ENCODE measurements at regions not wholly inside any gene's neighbourhood (a gene's known extent, or its start where the extent isn't known, plus 50 kb on each side); places are given as distances from the start of the nearest gene placed in this dataset.
"Not testable (repeated sequence)": the region's sequence is repeated elsewhere in the genome, so short reads cannot be mapped to it uniquely, and the experiment has no call there.

- DNase-seq (ENCODE audit: low spot score), result no peak
These were observed 717.9 kb upstream of the SLC8A1 start for GRCh38 chr2:41169744-41170143.

GRCh38 chr2:41170589-41170988, 718.7 kb upstream of the SLC8A1 start:
- no peak for DNase-seq (ENCODE audit: low spot score)

GRCh38 chr2:41180387-41180786, 728.5 kb upstream of the SLC8A1 start:
- DNase-seq (ENCODE audit: low spot score), result no peak

GRCh38 chr2:41182961-41183360, 731.1 kb upstream of the SLC8A1 start:
- no peak for DNase-seq (ENCODE audit: low spot score)

- DNase-seq (ENCODE audit: low spot score), result no peak
These were observed 735.7 kb upstream of the SLC8A1 start for GRCh38 chr2:41187376-41188122.

GRCh38 chr2:41194230-41194629, 742.3 kb upstream of the SLC8A1 start:
- DNase-seq (ENCODE audit: low spot score), result peak; percentile 50

- no peak for DNase-seq (ENCODE audit: low spot score)
These were observed 745.9 kb upstream of the SLC8A1 start for GRCh38 chr2:41197781-41198180.

GRCh38 chr2:41199334-41199733, 747.4 kb upstream of the SLC8A1 start:
- DNase-seq (ENCODE audit: low spot score), result no peak

GRCh38 chr2:41204315-41204714, 752.4 kb upstream of the SLC8A1 start:
- no peak for DNase-seq (ENCODE audit: low spot score)

- DNase-seq (ENCODE audit: low spot score), result no peak
These were observed 754.1 kb upstream of the SLC8A1 start for GRCh38 chr2:41206004-41206403.

GRCh38 chr2:41207578-41207977, 755.7 kb upstream of the SLC8A1 start:
- DNase-seq (ENCODE audit: low spot score), result no peak

- not testable (repeated sequence) for DNase-seq (ENCODE audit: low spot score)
These were observed 758.1 kb upstream of the SLC8A1 start for GRCh38 chr2:41210030-41210429.

GRCh38 chr2:41216978-41217377, 765.1 kb upstream of the SLC8A1 start:
- no peak for DNase-seq (ENCODE audit: low spot score)

- DNase-seq (ENCODE audit: low spot score), result no peak
These were observed 770.7 kb upstream of the SLC8A1 start for GRCh38 chr2:41222593-41222992.

GRCh38 chr2:41234093-41234492, 782.2 kb upstream of the SLC8A1 start:
- DNase-seq (ENCODE audit: low spot score), result no peak

- DNase-seq (ENCODE audit: low spot score), result no peak
These were observed 789.6 kb upstream of the SLC8A1 start for GRCh38 chr2:41241325-41242000.

GRCh38 chr2:41242001-41242331, 790.1 kb upstream of the SLC8A1 start:
- DNase-seq (ENCODE audit: low spot score), result no peak

- DNase-seq (ENCODE audit: low spot score), result no peak
These were observed 779.7 kb upstream of the PKDCC start for GRCh38 chr2:41267929-41268659.

GRCh38 chr2:41283079-41283775, 764.6 kb upstream of the PKDCC start:
- no peak for DNase-seq (ENCODE audit: low spot score)

GRCh38 chr2:41293491-41293890, 754.3 kb upstream of the PKDCC start:
- no peak for DNase-seq (ENCODE audit: low spot score)

GRCh38 chr2:41294331-41294730, 753.5 kb upstream of the PKDCC start:
- no peak for DNase-seq (ENCODE audit: low spot score)

GRCh38 chr2:41313082-41313481, 734.7 kb upstream of the PKDCC start:
- no peak for DNase-seq (ENCODE audit: low spot score)

Measured in kidney capillary endothelial cell (primary cell).